Heart left ventricle (tissue), 16 donors: ENCODE measurements at regions not wholly inside any gene's neighbourhood (a gene's known extent, or its start where the extent isn't known, plus 50 kb on each side); places are given as distances from the start of the nearest gene placed in this dataset.

Experiments used
- ATAC-seq, 4 donors: fragments of 200-7000 bp; cut with Tn5 transposase; one replicate each; pipeline ENCODE4 v1.9.1; 2020 to 2022; ENCODE audit warnings: moderate library complexity in 4 of 4, mild to moderate bottlenecking in 3 of 4, moderate number of reproducible peaks in 1 of 4
- DNase-seq, 5 donors: peaks; one replicate each; pipeline ENCODE4 v3.0.0-alpha.2; 2020
- H3K27ac ChIP-seq, 12 donors: fragments of 200-600 bp; sonication (generic) in 4 of 12; one replicate each; pipeline versions ENCODE4 v1.5.0 to v1.8.0; 2016 to 2022; ENCODE audit warnings: mild to moderate bottlenecking in 2 of 12
- H3K27me3 ChIP-seq, 9 donors: fragments of 200-600 bp; sonication (generic) in 2 of 9; one replicate each; pipeline versions ENCODE4 v1.5.1 to v1.8.0; 2016 to 2022; ENCODE audit warnings: mild to moderate bottlenecking in 3 of 9
- H3K36me3 ChIP-seq, 9 donors: fragments of 200-600 bp; sonication (generic) in 2 of 9; one replicate each; pipeline versions ENCODE4 v1.5.0 to v1.8.0; 2018 to 2022; ENCODE audit warnings: mild to moderate bottlenecking in 2 of 9
- H3K4me1 ChIP-seq, 12 donors: fragments of 200-600 bp; sonication (generic) in 4 of 12; one replicate each; pipeline versions ENCODE4 v1.5.0 to v1.8.0; 2016 to 2022; ENCODE audit warnings: mild to moderate bottlenecking in 3 of 12
- H3K4me3 ChIP-seq, 12 donors: fragments of 200-600 bp; sonication (generic) in 4 of 12; one replicate each; pipeline versions ENCODE4 v1.5.0 to v1.8.0; 2017 to 2022; ENCODE audit warnings: mild to moderate bottlenecking in 9 of 12, moderate library complexity in 4 of 12
- H3K9me3 ChIP-seq, 12 donors: fragments of 200-600 bp; sonication (generic) in 4 of 12; one replicate each; pipeline versions ENCODE4 v1.5.0 to v1.8.0; 2016 to 2022; ENCODE audit warnings: mild to moderate bottlenecking in 1 of 12
- POLR2A ChIP-seq, 2 donors: fragments of 450-650 bp; IDR thresholded peaks; one replicate each; pipeline ENCODE4 v1.6.1; 2017; ENCODE audit warnings: antibody characterized with exemption in 2 of 2, mild to moderate bottlenecking in 2 of 2, moderate library complexity in 2 of 2
- WGBS, 4 donors: extraction: QIAGEN DNeasy Blood & Tissue Kit in 2 of 4; methylation state at CpG; one replicate each; pipeline versions ENCODE4 v1.1.5 to v1.1.7; 2013 to 2018; 5-methylcytosine and 5-hydroxymethylcytosine counted together
- intact Hi-C, 10 donors: fragments of 100-400 bp; cut with DNase I; formaldehyde crosslinking; loops; one replicate each; pipeline versions ENCODE4 v1.11.1 to v1.14.2; 2022
- TF ChIP-seq, protein P1 (sequence below), 12 donors: fragments of 200-600 bp; sonication (generic) in 4 of 12; IDR thresholded peaks; one replicate each; pipeline versions ENCODE4 v1.5.0 to v1.8.0; 2018 to 2022; ENCODE audit warnings: antibody characterized with exemption in 12 of 12, mild to moderate bottlenecking in 5 of 12
- donor health status: ischemic (EF 13 %, LVEDD 7.1; RV severe dilation, severe dysfunction).
- donor health status: healthy with polysubstance abuse.
- donor health status: DM: no; HTN: yes; CAD: no.
- donor health status: DM: no; HTN: no; CAD: no.
- donor health status: ischemic (EF 25% LVEDD 6.9; RV normal size, moderate dysfunction).
- donor health status: ischemic (EF 25% LVEDD 5.7; RV mildly dilated, moderate dysfunction).
- donor health status: healthy.
- donor health status: DM: yes; HTN: yes; CAD: no.
- donor health status: ischemic (EF 35%, LVEDD 5.7; RV mildly dilated, moderate dysfunction).
- donor health status: nonischemic (EF 11% LVEDD 7.7; RV severe dilation, severe dysfunction).
- donor health status: DM: yes; HTN: yes; CAD: no.
- donor health status: PGD.
- donor health status: ischemic (EF 29% LVEDD 5.4; RV normal size, mild dysfunction).
- donor health status: nonischemic (EF 23%, LVEDD 6.1; RV moderate dilation, normal function).

DNA sequence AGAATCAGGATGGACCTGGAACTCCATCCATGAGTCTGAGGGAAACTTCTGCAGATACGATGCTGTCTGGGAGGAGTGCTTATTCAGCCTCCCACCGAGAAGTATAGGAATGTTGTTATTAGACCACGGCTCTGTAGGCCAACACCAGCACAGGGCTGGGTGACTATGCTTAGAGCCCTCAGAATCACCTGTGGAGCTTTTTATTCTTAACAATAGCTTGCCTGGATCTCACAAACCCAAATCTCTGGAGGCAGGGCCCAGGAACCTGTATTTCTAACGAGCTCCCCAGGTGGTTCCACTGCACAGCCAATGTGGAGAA is 55.6 kb upstream of the ARID5B start:
- Histone ChIP-seq H3K4me3 (no peak overlapping the region), H3K4me1 (no peaks in the 10 kb centered on the region), H3K9me3 (no peaks in the 10 kb centered on the region), H3K27ac (no peak overlapping the region), H3K36me3 (no peaks in the 10 kb centered on the region), H3K27me3 (no peaks in the 10 kb centered on the region)
- 81 to 91% (median 85%) methylated on average over 4 of the region's 4 CpGs for WGBS, 4 donors
- DNase-seq (no peak), ATAC-seq (no peak)
- TF ChIP-seq POLR2A (IDR thresholded peaks at IDR 0.05): no peak
- TF ChIP-seq, protein P1, sequence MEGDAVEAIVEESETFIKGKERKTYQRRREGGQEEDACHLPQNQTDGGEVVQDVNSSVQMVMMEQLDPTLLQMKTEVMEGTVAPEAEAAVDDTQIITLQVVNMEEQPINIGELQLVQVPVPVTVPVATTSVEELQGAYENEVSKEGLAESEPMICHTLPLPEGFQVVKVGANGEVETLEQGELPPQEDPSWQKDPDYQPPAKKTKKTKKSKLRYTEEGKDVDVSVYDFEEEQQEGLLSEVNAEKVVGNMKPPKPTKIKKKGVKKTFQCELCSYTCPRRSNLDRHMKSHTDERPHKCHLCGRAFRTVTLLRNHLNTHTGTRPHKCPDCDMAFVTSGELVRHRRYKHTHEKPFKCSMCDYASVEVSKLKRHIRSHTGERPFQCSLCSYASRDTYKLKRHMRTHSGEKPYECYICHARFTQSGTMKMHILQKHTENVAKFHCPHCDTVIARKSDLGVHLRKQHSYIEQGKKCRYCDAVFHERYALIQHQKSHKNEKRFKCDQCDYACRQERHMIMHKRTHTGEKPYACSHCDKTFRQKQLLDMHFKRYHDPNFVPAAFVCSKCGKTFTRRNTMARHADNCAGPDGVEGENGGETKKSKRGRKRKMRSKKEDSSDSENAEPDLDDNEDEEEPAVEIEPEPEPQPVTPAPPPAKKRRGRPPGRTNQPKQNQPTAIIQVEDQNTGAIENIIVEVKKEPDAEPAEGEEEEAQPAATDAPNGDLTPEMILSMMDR (IDR thresholded peaks at IDR 0.05): no peak
- intact Hi-C loops: no loop called here

DNA sequence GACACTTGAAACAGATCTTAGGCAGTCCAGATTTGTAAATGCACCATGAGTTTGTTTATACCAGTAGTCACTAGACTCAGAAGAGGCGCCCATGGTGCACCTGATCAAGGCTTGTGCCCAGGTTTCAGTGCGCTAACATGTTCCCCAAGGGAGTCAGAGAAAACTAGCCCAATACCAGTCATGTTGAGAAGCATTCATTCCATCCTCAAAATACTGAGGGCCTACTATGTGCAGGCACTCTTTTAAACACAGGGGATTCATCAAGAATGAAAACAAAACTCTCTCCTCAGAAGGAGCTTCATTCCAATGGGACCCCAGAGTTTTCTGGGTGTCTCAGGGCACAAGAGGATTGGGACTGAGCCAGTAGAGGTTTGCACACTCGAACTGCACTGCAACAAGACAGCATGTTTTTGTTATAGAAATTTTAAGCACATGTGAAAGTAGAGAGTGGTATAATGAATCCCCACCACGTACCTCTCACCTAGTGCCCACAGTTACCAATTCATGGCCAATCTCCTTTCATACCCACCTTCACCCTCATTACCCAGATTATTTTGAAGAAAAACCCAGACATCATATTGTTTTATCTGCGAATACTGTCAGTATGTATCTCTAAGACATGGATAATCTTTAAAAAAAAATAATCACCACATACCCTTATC is 55.0 kb upstream of the ARID5B start:
- no peak for DNase-seq
- Histone ChIP-seq H3K4me1 (no peaks in the 10 kb centered on the region), H3K4me3 (no peak overlapping the region), H3K36me3 (no peaks in the 10 kb centered on the region), H3K27ac (no peak overlapping the region), H3K27me3 (no peaks in the 10 kb centered on the region), H3K9me3 (no peaks in the 10 kb centered on the region)
- WGBS, 4 donors: 91 to 95% (median 92%) methylated on average over 5 of the region's 5 CpGs
- TF ChIP-seq POLR2A (IDR thresholded peaks at IDR 0.05): no peak
- ATAC-seq: no peak
- intact Hi-C loops: no loop called here

DNA sequence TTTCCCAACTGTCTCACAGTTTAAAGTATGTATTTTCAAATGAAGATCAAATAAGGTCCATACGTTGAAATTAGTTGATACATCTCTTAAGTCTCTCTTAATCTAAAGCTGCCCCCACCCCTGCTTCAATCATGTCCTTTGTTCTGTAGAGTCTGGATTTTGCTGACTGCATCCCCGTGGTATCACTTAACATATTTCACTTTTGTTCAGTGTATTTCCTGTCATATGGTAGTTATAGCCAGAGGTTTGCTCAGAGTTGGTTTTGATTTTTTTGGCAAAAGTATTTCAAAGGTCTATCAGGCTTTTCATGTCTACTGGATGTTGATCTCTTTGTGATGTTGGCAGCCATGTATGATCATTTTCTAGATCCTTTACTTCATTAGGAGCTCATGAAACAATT is 54.4 kb upstream of the ARID5B start:
- ATAC-seq (no peak), DNase-seq (no peak)
- Histone ChIP-seq H3K36me3 (no peaks in the 10 kb centered on the region), H3K4me3 (no peak overlapping the region), H3K27me3 (no peaks in the 10 kb centered on the region), H3K4me1 (no peaks in the 10 kb centered on the region), H3K9me3 (no peaks in the 10 kb centered on the region), H3K27ac (no peak overlapping the region)
- intact Hi-C loops: no loop called here
- 39 to 55% (median 49%) methylated on average over 2 of the region's 2 CpGs for WGBS, 4 donors
- TF ChIP-seq, protein P1 (IDR thresholded peaks at IDR 0.05): no peak

DNA sequence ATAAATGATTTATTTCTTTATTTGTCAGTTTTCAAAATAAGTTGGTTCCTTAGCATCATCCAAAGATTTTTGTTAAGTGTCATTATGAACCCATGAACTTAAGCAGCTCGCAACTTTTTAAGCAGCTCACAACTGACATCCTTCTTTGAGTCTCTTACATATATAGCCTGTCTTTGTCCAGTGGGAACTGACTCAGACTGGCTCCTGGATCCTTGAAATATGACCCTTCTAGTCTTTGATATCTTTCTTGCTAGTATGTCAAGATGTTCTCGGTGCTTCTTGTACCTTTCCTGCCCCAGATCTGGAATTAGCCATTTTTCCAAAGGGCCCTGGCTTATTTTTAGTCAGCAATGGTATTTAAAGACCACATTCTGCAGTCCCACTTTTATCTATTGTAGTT is 53.9 kb upstream of the ARID5B start:
- no peaks in the 10 kb centered on the region for H3K4me1 ChIP-seq
- intact Hi-C loops: no loop called here
- no peaks in the 10 kb centered on the region for H3K36me3 ChIP-seq
- no peak for DNase-seq
- no peak for ATAC-seq
- no peak overlapping the region for H3K4me3 ChIP-seq
- whole genome bisulfite sequencing, 4 donors: 80 to 88% (median 82%) methylated on average over 2 of the region's 2 CpGs
- no peaks in the 10 kb centered on the region for H3K27me3 ChIP-seq
- H3K27ac ChIP-seq: no peak overlapping the region
- no peak for TF ChIP-seq POLR2A (IDR thresholded peaks at IDR 0.05)
- H3K9me3 ChIP-seq: no peaks in the 10 kb centered on the region

DNA sequence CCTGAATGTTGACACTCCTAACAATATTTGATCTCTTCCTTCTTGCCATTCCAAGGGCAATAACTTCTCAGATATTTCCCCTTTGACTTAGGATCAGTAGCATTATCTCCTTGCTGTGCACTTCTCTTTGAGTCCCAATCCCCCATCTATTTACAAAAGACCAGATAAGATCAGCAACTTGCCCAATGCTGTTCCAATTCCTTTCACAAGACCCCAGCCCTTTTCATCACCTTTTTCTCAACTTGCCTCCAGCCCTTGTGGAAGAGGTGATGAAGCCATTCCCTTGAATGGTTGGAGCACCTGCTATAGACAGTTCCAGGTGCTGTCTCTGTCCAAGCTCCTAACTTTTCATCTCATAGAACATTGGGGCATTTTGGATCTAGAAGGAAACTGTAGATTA is 51.1 kb upstream of the ARID5B start:
- no peak overlapping the region for H3K4me3 ChIP-seq
- DNase-seq (no peak), ATAC-seq (no peak)
- TF ChIP-seq, protein P1 (IDR thresholded peaks at IDR 0.05): no peak
- no peak for TF ChIP-seq POLR2A (IDR thresholded peaks at IDR 0.05)
- no peaks in the 10 kb centered on the region for H3K4me1 ChIP-seq
- H3K36me3 ChIP-seq: no peaks in the 10 kb centered on the region
- H3K27me3 ChIP-seq: no peaks in the 10 kb centered on the region
- H3K27ac ChIP-seq: no peak overlapping the region
- intact Hi-C loops: no loop called here
- H3K9me3 ChIP-seq: no peaks in the 10 kb centered on the region
